ENCODE measurements at regions not wholly inside any gene's neighbourhood (a gene's known extent, or its start where the extent isn't known, plus 50 kb on each side); places are given as distances from the start of the nearest gene placed in this dataset.

DNA sequence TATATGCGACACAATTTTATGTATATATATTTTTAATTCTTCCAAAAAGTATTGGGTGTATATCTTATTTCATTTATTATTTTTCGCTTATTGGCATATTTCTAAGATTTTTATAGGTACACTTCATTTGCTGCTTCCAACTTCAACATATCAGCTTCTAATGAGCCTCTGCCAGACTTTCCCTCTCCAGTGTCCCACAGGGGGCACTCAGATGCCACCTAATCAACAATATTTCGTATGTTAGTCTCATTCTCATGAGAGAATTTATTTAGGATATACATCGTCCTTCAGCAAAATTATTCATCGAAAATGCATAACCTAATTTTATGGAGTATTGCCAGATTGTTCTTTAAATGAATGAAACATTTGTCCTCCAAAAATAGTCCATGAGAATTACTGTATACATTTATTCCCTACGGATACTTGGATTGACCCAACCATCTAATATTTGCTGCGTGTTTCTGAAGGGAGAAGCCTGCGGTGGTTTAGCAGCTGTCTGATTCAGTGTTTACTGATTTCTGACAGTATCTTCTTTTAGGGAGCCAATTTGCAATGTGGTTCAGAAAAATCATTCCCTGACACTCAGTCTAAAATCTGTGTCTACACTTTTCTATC, 100.6 kb upstream of the SELENOP start (continued):
- TF ChIP-seq, protein P1, sequence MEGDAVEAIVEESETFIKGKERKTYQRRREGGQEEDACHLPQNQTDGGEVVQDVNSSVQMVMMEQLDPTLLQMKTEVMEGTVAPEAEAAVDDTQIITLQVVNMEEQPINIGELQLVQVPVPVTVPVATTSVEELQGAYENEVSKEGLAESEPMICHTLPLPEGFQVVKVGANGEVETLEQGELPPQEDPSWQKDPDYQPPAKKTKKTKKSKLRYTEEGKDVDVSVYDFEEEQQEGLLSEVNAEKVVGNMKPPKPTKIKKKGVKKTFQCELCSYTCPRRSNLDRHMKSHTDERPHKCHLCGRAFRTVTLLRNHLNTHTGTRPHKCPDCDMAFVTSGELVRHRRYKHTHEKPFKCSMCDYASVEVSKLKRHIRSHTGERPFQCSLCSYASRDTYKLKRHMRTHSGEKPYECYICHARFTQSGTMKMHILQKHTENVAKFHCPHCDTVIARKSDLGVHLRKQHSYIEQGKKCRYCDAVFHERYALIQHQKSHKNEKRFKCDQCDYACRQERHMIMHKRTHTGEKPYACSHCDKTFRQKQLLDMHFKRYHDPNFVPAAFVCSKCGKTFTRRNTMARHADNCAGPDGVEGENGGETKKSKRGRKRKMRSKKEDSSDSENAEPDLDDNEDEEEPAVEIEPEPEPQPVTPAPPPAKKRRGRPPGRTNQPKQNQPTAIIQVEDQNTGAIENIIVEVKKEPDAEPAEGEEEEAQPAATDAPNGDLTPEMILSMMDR (IDR thresholded peaks at IDR 0.05 in 2 of 3, conservative IDR thresholded peaks at IDR 0.05 in 1 of 3; ENCODE audit: insufficient read depth in 2 of 3, low read depth in 1 of 3, low read length in 3 of 3), result peak; percentile 52 to 84 (median 65); a peak in 5 of 6 replicates
- TF ChIP-seq NFE2 (IDR thresholded peaks at IDR 0.05; ENCODE audit: low read depth) (no peak), THRAP3 (IDR thresholded peaks at IDR 0.05; ENCODE audit: borderline replicate concordance) (no peak), ZNF384 (IDR thresholded peaks at IDR 0.05; ENCODE audit: low read depth, low read length) (no peak), ASH1L (IDR thresholded peaks at IDR 0.05; ENCODE audit: borderline replicate concordance, low read depth, partially characterized antibody) (no peak), FOXP4 (CRISPR knock-in tag; IDR thresholded peaks at IDR 0.05; ENCODE audit: borderline replicate concordance) (no peak)
- TF ChIP-seq, protein P2, sequence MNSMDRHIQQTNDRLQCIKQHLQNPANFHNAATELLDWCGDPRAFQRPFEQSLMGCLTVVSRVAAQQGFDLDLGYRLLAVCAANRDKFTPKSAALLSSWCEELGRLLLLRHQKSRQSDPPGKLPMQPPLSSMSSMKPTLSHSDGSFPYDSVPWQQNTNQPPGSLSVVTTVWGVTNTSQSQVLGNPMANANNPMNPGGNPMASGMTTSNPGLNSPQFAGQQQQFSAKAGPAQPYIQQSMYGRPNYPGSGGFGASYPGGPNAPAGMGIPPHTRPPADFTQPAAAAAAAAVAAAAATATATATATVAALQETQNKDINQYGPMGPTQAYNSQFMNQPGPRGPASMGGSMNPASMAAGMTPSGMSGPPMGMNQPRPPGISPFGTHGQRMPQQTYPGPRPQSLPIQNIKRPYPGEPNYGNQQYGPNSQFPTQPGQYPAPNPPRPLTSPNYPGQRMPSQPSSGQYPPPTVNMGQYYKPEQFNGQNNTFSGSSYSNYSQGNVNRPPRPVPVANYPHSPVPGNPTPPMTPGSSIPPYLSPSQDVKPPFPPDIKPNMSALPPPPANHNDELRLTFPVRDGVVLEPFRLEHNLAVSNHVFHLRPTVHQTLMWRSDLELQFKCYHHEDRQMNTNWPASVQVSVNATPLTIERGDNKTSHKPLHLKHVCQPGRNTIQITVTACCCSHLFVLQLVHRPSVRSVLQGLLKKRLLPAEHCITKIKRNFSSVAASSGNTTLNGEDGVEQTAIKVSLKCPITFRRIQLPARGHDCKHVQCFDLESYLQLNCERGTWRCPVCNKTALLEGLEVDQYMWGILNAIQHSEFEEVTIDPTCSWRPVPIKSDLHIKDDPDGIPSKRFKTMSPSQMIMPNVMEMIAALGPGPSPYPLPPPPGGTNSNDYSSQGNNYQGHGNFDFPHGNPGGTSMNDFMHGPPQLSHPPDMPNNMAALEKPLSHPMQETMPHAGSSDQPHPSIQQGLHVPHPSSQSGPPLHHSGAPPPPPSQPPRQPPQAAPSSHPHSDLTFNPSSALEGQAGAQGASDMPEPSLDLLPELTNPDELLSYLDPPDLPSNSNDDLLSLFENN (IDR thresholded peaks at IDR 0.05; ENCODE audit: low read depth in 2 of 2, low read length in 2 of 2), result no peak
- TF ChIP-seq, protein P3, sequence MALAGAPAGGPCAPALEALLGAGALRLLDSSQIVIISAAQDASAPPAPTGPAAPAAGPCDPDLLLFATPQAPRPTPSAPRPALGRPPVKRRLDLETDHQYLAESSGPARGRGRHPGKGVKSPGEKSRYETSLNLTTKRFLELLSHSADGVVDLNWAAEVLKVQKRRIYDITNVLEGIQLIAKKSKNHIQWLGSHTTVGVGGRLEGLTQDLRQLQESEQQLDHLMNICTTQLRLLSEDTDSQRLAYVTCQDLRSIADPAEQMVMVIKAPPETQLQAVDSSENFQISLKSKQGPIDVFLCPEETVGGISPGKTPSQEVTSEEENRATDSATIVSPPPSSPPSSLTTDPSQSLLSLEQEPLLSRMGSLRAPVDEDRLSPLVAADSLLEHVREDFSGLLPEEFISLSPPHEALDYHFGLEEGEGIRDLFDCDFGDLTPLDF (CRISPR knock-in tag; IDR thresholded peaks at IDR 0.05), result no peak
- TF ChIP-seq, protein P4, sequence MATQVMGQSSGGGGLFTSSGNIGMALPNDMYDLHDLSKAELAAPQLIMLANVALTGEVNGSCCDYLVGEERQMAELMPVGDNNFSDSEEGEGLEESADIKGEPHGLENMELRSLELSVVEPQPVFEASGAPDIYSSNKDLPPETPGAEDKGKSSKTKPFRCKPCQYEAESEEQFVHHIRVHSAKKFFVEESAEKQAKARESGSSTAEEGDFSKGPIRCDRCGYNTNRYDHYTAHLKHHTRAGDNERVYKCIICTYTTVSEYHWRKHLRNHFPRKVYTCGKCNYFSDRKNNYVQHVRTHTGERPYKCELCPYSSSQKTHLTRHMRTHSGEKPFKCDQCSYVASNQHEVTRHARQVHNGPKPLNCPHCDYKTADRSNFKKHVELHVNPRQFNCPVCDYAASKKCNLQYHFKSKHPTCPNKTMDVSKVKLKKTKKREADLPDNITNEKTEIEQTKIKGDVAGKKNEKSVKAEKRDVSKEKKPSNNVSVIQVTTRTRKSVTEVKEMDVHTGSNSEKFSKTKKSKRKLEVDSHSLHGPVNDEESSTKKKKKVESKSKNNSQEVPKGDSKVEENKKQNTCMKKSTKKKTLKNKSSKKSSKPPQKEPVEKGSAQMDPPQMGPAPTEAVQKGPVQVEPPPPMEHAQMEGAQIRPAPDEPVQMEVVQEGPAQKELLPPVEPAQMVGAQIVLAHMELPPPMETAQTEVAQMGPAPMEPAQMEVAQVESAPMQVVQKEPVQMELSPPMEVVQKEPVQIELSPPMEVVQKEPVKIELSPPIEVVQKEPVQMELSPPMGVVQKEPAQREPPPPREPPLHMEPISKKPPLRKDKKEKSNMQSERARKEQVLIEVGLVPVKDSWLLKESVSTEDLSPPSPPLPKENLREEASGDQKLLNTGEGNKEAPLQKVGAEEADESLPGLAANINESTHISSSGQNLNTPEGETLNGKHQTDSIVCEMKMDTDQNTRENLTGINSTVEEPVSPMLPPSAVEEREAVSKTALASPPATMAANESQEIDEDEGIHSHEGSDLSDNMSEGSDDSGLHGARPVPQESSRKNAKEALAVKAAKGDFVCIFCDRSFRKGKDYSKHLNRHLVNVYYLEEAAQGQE (IDR thresholded peaks at IDR 0.05; ENCODE audit: borderline replicate concordance), result peak; percentile 81
- TF ChIP-seq, protein P4 (CRISPR knock-in tag; IDR thresholded peaks at IDR 0.05; ENCODE audit: low read depth), result no peak

Data from K562 (cell line).